ENCODE measurements at regions not wholly inside any gene's neighbourhood (a gene's known extent, or its start where the extent isn't known, plus 50 kb on each side); places are given as distances from the start of the nearest gene placed in this dataset.

GRCh38 chr14:22405201-22405600, 183.8 kb downstream of the DAD1 start:
- Histone ChIP-seq H3K27ac (ENCODE audit: low read depth, low read length) (no peak overlapping the region), H2AFZ (ENCODE audit: low read depth, low read length, poor library complexity, severe bottlenecking) (no peak overlapping the region), H4K20me1 (ENCODE audit: insufficient read depth) (no peaks in the 10 kb centered on the region), H3K9ac (ENCODE audit: low read length) (no peak overlapping the region), H3K4me2 (ENCODE audit: low read length) (no peak overlapping the region), H3K79me2 (ENCODE audit: insufficient read depth, low read length) (no peaks in the 10 kb centered on the region), H3K9me3 (ENCODE audit: control insufficient read depth in 1 of 2, insufficient read depth in 1 of 2, low read depth in 1 of 2, low read length in 2 of 2) (no peaks in the 10 kb centered on the region), H3K9me2 (ENCODE audit: insufficient read depth) (no peaks in the 10 kb centered on the region), H3K27me3 (ENCODE audit: insufficient read depth, low read length) (peaks cover 89% of the 10 kb centered on the region), H3K4me1 (ENCODE audit: control insufficient read depth in 1 of 2, insufficient read depth in 2 of 2, low read length in 2 of 2) (no peaks in the 10 kb centered on the region), H3K4me3 (replicated peaks in 1 of 2; ENCODE audit: low read depth in 1 of 2, low read length in 2 of 2) (no peak overlapping the region), H3K36me3 (ENCODE audit: control insufficient read depth in 1 of 2, insufficient read depth in 2 of 2, low read length in 2 of 2) (no peaks in the 10 kb centered on the region)
- DNase-seq (ENCODE audit: low read depth, low spot score) (no peak), ATAC-seq (no peak)
- TF ChIP-seq REST (IDR thresholded peaks at IDR 0.05; ENCODE audit: low read depth): no peak
- TF ChIP-seq TCF7L2 (IDR thresholded peaks at IDR 0.05; ENCODE audit: borderline replicate concordance, extremely low read depth, insufficient read depth, insufficient read length): no peak
- no peak for TF ChIP-seq ATF3 (IDR thresholded peaks at IDR 0.05)
- no peak for TF ChIP-seq SP1 (IDR thresholded peaks at IDR 0.05; ENCODE audit: low read depth)
- TF ChIP-seq MAX (IDR thresholded peaks at IDR 0.05): no peak
- no peak for TF ChIP-seq ZNF274 (IDR thresholded peaks at IDR 0.05; ENCODE audit: low read depth, low read length)
- TF ChIP-seq YY1 (IDR thresholded peaks at IDR 0.05; ENCODE audit: extremely low read depth, insufficient replicate concordance, low read depth, low read length): no peak
- no peak for TF ChIP-seq EZH2 (IDR thresholded peaks at IDR 0.05)
- no peak for TF ChIP-seq ZBTB33 (IDR thresholded peaks at IDR 0.05; ENCODE audit: extremely low read depth, insufficient replicate concordance, low read length)
- RAD21 ChIA-PET (ENCODE audit: low non-redundant PET in 1 of 2, low total read pairs in 2 of 2, uncharacterized antibody in 2 of 2, unreplicated experiment in 2 of 2): no interaction called here
- POLR2A ChIA-PET: no interaction called here
- intact Hi-C loops (cut with micrococcal nuclease): no loop called here
- CTCF ChIA-PET: no interaction called here
- no TSS peak for BruUV-seq (replicated peaks)
